ENCODE measurements at regions not wholly inside any gene's neighbourhood (a gene's known extent, or its start where the extent isn't known, plus 50 kb on each side); places are given as distances from the start of the nearest gene placed in this dataset.

DNA sequence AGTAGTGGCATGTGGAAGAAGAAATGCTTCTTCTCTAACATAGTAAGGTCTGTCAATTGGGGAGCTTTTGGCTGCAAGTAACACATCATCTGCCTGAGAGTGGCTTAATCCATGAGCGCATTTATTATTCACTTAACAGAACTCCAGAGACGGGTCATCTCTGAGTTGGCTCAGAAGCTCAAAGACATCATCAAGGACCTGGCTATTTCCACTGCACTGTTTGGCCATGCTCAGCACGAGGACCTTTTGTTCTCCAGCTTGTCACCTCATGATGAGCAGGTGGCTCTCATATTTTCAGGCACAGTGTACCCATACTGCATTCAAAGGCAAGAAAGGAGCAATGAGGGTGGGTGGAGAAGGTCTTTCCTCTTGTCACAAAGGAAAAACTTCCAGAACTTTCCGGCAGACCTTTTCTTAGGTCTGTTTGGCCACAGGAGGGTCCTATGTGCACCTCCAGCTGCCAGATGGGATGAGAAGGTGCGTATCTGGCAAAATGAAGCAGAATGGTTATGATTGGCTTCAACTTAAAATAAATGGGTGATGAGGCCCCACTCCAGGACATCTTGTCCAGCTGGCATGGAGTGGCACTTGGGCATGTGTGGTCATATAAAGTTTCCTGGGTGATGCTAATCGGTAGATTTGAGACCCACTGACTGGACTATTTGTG, 55.6 kb upstream of the SHH start:
- H3K9ac ChIP-seq (ENCODE audit: low read length) = no peak overlapping the region
- TF ChIP-seq REST (IDR thresholded peaks at IDR 0.05; ENCODE audit: borderline replicate concordance) (no peak), MXI1 (conservative IDR thresholded peaks at IDR 0.05; ENCODE audit: poor library complexity, severe bottlenecking) (no peak), EZH2 (IDR thresholded peaks at IDR 0.05; ENCODE audit: borderline replicate concordance, insufficient read depth, low read length, poor library complexity, severe bottlenecking) (no peak), RAD21 (conservative IDR thresholded peaks at IDR 0.05) (no peak), POLR2AphosphoS5 (IDR thresholded peaks at IDR 0.05) (no peak), SMC3 (conservative IDR thresholded peaks at IDR 0.05; ENCODE audit: poor library complexity) (no peak), TAF1 (IDR thresholded peaks at IDR 0.05; ENCODE audit: low read depth) (no peak), EP300 (conservative IDR thresholded peaks at IDR 0.05; ENCODE audit: poor library complexity, severe bottlenecking) (no peak)
- TF ChIP-seq, protein P1, sequence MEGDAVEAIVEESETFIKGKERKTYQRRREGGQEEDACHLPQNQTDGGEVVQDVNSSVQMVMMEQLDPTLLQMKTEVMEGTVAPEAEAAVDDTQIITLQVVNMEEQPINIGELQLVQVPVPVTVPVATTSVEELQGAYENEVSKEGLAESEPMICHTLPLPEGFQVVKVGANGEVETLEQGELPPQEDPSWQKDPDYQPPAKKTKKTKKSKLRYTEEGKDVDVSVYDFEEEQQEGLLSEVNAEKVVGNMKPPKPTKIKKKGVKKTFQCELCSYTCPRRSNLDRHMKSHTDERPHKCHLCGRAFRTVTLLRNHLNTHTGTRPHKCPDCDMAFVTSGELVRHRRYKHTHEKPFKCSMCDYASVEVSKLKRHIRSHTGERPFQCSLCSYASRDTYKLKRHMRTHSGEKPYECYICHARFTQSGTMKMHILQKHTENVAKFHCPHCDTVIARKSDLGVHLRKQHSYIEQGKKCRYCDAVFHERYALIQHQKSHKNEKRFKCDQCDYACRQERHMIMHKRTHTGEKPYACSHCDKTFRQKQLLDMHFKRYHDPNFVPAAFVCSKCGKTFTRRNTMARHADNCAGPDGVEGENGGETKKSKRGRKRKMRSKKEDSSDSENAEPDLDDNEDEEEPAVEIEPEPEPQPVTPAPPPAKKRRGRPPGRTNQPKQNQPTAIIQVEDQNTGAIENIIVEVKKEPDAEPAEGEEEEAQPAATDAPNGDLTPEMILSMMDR (IDR thresholded peaks at IDR 0.05; ENCODE audit: poor library complexity, severe bottlenecking) = no peak
- no peaks in the 10 kb centered on the region for H4K20me1 ChIP-seq (ENCODE audit: insufficient read depth)
- no peaks in the 10 kb centered on the region for H3K9me2 ChIP-seq (ENCODE audit: insufficient read depth, low read length)
- no peaks in the 10 kb centered on the region for H3K36me3 ChIP-seq (ENCODE audit: insufficient read depth, low read length)
- no peaks in the 10 kb centered on the region for H3K9me3 ChIP-seq (ENCODE audit: low read length)
- no peaks in the 10 kb centered on the region for H3K27me3 ChIP-seq (ENCODE audit: insufficient read depth, low read depth, low read length)
- H3K4me2 ChIP-seq (ENCODE audit: low read length) = no peak overlapping the region
- H3F3A ChIP-seq (ENCODE audit: insufficient read depth, low read length, poor library complexity, severe bottlenecking) = no peaks in the 10 kb centered on the region
- no peak overlapping the region for H2AFZ ChIP-seq (ENCODE audit: low read depth, low read length)
- no peaks in the 10 kb centered on the region for H3K79me2 ChIP-seq (replicated peaks; ENCODE audit: insufficient read depth, low read length)
- no peak overlapping the region for H3K27ac ChIP-seq (ENCODE audit: low read length)
- H3K4me3 ChIP-seq (ENCODE audit: low read length) = no peak overlapping the region

DNA sequence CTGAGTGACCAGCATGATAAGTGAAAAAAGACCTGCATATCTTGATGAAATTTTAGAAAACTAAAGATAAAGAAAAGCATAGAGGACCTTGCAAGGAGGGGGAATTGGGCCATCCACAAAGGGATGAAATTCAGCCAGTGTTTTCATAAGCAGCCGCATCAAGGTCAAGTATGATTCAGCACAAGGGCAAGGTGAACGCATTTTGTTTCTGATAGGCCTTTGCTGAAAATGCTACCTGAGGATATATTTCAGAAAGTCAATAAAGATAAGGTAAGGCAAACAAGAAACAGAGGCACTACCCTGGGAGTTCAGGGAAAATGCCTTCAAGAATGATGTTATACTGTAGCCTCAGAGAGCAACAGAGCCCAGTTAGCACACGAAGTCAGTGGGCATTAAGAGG, 55.0 kb upstream of the SHH start:
- Histone ChIP-seq H4K20me1 (ENCODE audit: insufficient read depth) (no peaks in the 10 kb centered on the region), H3K27ac (ENCODE audit: low read length) (no peak overlapping the region), H3K36me3 (ENCODE audit: insufficient read depth, low read length) (no peaks in the 10 kb centered on the region), H3K4me3 (ENCODE audit: low read length) (no peak overlapping the region), H3K27me3 (ENCODE audit: insufficient read depth, low read depth, low read length) (no peaks in the 10 kb centered on the region), H3K9me2 (ENCODE audit: insufficient read depth, low read length) (no peaks in the 10 kb centered on the region), H3K79me2 (replicated peaks; ENCODE audit: insufficient read depth, low read length) (no peaks in the 10 kb centered on the region), H2AFZ (ENCODE audit: low read depth, low read length) (no peak overlapping the region), H3F3A (ENCODE audit: insufficient read depth, low read length, poor library complexity, severe bottlenecking) (no peaks in the 10 kb centered on the region), H3K4me2 (ENCODE audit: low read length) (no peak overlapping the region), H3K9me3 (ENCODE audit: low read length) (no peaks in the 10 kb centered on the region), H3K9ac (ENCODE audit: low read length) (no peak overlapping the region)
- TF ChIP-seq SMC3 (conservative IDR thresholded peaks at IDR 0.05; ENCODE audit: poor library complexity) = no peak
- TF ChIP-seq REST (IDR thresholded peaks at IDR 0.05; ENCODE audit: borderline replicate concordance) = no peak
- no peak for TF ChIP-seq TAF1 (IDR thresholded peaks at IDR 0.05; ENCODE audit: low read depth)
- TF ChIP-seq EP300 (conservative IDR thresholded peaks at IDR 0.05; ENCODE audit: poor library complexity, severe bottlenecking) = no peak
- no peak for TF ChIP-seq RAD21 (conservative IDR thresholded peaks at IDR 0.05)
- TF ChIP-seq, protein P1 (IDR thresholded peaks at IDR 0.05; ENCODE audit: poor library complexity, severe bottlenecking) = no peak
- TF ChIP-seq MXI1 (conservative IDR thresholded peaks at IDR 0.05; ENCODE audit: poor library complexity, severe bottlenecking) = no peak
- TF ChIP-seq POLR2AphosphoS5 (IDR thresholded peaks at IDR 0.05) = no peak
- TF ChIP-seq EZH2 (IDR thresholded peaks at IDR 0.05; ENCODE audit: borderline replicate concordance, insufficient read depth, low read length, poor library complexity, severe bottlenecking) = no peak

All from neural cell (in vitro differentiated cells).